ENCODE measurements at regions not wholly inside any gene's neighbourhood (a gene's known extent, or its start where the extent isn't known, plus 50 kb on each side); places are given as distances from the start of the nearest gene placed in this dataset.
A peak's percentile ranks its signal among the peaks of the same experiment; 100 is the strongest.

DNA sequence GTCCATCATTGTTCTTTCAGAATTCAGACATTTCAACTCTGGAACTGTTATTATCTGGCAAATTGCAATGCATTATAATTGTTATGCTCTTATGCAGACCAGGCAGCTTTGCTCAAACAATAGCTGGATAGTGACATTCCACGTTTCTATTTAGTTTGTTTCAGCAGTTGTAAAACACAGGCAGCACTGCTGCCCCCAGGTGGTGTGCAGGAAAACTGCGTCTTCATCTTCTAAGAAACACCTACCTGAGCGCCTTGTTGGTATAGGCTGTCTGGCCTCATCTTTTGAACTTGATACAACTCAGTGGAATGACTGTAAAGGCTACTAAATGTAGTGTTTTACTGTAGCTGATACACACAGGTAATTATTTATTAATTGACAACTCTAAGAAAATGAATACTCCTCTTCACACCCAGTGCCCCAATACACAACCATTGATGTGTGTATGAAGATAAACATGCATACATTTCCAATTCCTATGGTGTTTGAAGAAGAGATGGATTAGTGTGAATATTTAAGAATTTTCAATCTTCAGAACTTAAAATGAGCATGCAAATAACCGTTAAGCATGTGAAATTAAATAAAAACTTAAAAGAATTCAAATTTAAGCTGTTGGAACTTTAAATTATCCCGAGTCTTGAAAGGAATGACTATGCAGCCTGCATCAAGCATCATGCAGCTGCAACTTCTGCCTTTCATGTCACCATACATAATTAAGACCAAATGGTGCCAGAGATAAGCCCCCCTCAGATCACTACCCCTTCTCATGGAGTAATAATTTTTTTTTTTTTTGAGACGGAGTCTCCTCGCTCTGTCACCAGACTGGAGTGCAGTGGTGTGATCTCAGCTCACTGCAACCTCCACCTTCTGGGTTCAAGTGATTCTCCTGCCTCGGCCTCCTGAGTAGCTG lies 85.6 kb downstream of the CD8B2 start:
- no peaks in the 10 kb centered on the region for H3K9me3 Mint-ChIP-seq
- no peak overlapping the region for H3K4me3 Mint-ChIP-seq
- H3K27ac Mint-ChIP-seq = no peak overlapping the region
- H3K27me3 Mint-ChIP-seq = peaks cover 30% of the 10 kb centered on the region
- no peak for ATAC-seq (replicated peaks)
- no peaks in the 10 kb centered on the region for H3K36me3 Mint-ChIP-seq (ENCODE audit: low read depth)
- H3K4me1 Mint-ChIP-seq = no peaks in the 10 kb centered on the region

DNA sequence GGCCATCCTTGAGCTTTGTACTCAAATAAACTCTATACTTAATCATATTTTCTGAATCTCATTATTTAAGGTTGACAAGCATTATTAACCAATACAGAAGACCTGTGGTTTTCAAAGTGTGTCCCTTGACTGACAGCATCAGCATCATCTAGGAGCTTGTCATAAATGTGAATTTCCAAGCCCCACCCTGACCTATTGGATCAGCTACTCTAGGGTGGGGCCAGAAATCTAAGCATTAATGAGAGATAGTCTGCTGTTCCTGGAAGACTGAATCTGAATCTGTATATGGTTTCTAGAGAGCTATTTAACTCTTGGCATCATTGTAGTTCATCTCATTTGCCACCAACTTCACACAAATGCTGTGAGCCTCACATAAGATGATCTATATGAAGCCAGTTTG lies 86.6 kb downstream of the CD8B2 start:
- Mint-ChIP-seq H3K4me3 (no peak overlapping the region), H3K27me3 (peaks cover 33% of the 10 kb centered on the region), H3K9me3 (no peaks in the 10 kb centered on the region), H3K27ac (no peak overlapping the region), H3K4me1 (no peaks in the 10 kb centered on the region), H3K36me3 (ENCODE audit: low read depth) (no peaks in the 10 kb centered on the region)
- no peak for ATAC-seq (replicated peaks)

DNA sequence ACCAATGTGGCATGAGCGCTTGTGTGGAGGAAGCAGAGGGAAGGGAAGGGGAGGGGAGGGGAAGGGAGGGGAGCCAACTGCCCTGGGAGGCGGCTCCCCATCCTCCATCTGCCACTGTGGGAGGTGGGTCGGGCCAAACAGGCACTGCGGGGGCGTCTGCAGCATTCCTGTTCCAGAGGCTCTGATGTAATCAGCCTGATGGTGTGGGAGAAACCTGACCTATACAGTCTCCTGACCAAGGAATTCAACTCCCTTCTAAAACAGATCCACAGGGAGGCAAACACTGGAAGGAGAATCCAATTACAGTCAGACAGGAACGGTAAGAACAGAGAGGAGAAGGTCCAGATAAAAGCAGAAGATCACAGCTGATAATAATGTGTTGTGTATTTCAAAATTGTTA lies 88.8 kb downstream of the CD8B2 start:
- Mint-ChIP-seq H3K27ac (no peak overlapping the region), H3K36me3 (ENCODE audit: low read depth) (no peaks in the 10 kb centered on the region), H3K4me1 (no peaks in the 10 kb centered on the region), H3K27me3 (peaks cover 30% of the 10 kb centered on the region), H3K9me3 (no peaks in the 10 kb centered on the region), H3K4me3 (no peak overlapping the region)
- no peak for ATAC-seq (replicated peaks)

DNA sequence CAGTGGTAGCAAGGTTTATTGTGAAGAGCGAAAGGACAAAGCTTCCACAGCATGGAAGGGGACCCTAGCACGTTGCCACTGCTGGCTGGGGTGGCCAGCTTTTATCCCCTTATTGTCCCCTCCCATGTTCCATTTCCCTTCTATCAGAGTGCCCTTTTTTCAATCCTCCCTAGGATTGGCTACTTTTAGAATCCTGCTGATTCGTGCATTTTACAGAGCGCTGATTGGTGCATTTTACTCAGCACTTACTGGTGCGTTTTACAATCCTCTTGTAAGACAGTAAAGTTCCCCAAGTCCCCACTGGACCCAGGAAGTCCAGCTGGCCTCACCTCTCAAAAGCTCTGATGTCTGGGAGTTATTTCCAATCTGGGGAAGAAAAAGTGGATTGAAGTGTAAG lies 90.1 kb downstream of the CD8B2 start:
- H3K27me3 Mint-ChIP-seq = peaks cover 28% of the 10 kb centered on the region
- peaks cover 5% of the 10 kb centered on the region for H3K4me1 Mint-ChIP-seq
- H3K36me3 Mint-ChIP-seq (ENCODE audit: low read depth) = no peaks in the 10 kb centered on the region
- no peaks in the 10 kb centered on the region for H3K9me3 Mint-ChIP-seq
- no peak overlapping the region for H3K4me3 Mint-ChIP-seq
- no peak for ATAC-seq (replicated peaks)
- no peak overlapping the region for H3K27ac Mint-ChIP-seq

DNA sequence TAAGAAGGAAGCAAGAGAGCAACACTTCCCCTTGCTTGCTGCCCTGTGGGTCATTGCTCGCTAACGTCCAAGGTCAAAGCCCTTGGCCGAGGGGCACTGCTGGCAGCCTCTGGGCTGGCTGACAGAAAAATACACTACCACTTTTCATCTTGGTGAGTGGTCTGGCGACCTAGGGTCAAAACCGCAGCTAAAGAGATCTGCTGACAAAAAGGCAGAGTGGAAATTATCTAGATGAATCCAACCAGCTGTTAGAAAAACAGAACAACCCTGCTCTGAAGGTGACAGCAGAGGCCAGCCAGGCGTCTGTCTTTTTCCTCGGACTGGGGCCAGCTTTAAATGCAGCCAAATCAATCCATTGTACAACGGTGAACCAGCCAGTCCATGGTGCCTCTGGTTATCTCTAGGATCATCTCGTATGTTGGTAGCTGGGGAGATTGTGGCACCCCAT lies 92.6 kb downstream of the CD8B2 start:
- Mint-ChIP-seq H3K4me1 (peaks cover 9% of the 10 kb centered on the region), H3K27ac (no peak overlapping the region), H3K27me3 (peaks cover 28% of the 10 kb centered on the region), H3K9me3 (no peaks in the 10 kb centered on the region), H3K4me3 (no peak overlapping the region), H3K36me3 (ENCODE audit: low read depth) (no peaks in the 10 kb centered on the region)
- no peak for ATAC-seq (replicated peaks)

DNA sequence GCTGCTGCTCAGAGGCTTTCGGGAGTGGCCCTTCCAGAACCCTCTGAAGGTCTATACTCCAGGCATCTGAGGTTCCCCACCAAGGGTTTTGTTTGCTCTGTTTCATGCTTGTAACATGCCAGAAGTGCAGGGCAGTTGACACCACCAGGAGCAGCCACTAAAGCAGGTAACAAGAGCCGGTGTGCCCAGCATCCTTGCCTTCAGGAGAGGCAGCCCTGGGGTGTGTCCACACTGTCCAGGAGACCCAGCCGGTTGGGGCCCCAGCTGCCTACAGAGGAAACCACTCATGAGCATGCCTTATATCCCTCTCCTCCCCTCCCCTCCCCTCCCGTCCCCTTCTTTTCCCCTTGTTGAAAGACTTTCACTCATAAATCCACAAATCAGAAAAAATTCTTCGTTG lies 93.1 kb downstream of the CD8B2 start:
- Mint-ChIP-seq H3K27ac (no peak overlapping the region), H3K27me3 (peaks cover 28% of the 10 kb centered on the region), H3K4me1 (peaks cover 9% of the 10 kb centered on the region), H3K9me3 (no peaks in the 10 kb centered on the region), H3K36me3 (ENCODE audit: low read depth) (no peaks in the 10 kb centered on the region), H3K4me3 (no peak overlapping the region)
- no peak for ATAC-seq (replicated peaks)

DNA sequence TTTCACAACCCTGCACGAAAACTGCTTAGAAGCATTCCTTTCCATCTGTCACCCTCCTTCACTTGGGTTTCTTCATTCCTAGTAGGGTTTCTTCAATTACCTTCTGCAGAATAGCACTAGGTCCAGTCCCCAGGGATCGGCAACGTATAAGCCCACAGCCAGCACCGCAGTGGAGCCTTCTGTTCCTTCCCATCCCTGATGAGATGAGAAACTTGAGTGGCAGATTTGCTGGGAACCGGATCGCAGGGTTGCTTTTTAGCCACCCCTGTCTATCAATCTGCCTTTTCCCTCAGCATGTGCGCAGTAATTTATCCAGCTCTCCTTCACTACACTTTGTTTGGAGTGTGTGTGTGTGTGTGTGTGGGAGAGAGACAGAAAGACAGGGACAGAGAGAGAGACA lies 94.2 kb downstream of the CD8B2 start:
- ATAC-seq (replicated peaks) = no peak
- Mint-ChIP-seq H3K4me1 (peaks cover 9% of the 10 kb centered on the region), H3K4me3 (peak overlapping the region; percentile 81), H3K27ac (no peak overlapping the region), H3K27me3 (peaks cover 28% of the 10 kb centered on the region), H3K36me3 (ENCODE audit: low read depth) (no peaks in the 10 kb centered on the region), H3K9me3 (no peaks in the 10 kb centered on the region)

DNA sequence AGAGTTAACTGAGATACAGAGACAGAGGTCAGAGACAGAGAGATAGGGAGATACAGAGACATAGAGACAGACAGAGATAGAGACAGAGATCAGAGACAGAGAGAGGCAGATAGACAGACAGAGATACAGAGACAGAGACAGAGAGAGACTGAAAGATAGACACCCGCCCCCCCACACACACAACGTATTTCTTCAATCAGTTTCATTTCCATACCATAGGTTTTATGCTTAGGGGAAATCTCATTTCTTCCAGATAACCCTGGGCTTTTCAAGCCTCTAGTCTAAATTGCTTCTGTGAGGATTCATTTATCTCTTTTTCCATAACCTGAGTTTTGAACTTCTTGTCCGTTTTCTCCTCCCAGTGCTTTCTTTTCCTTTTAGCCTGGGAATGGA lies 94.6 kb downstream of the CD8B2 start:
- peak overlapping the region; percentile 81 for H3K4me3 Mint-ChIP-seq
- H3K27me3 Mint-ChIP-seq = peaks cover 28% of the 10 kb centered on the region
- no peaks in the 10 kb centered on the region for H3K36me3 Mint-ChIP-seq (ENCODE audit: low read depth)
- peaks cover 9% of the 10 kb centered on the region for H3K4me1 Mint-ChIP-seq
- no peak overlapping the region for H3K27ac Mint-ChIP-seq
- peak; percentile 32 for ATAC-seq (replicated peaks)
- H3K9me3 Mint-ChIP-seq = no peaks in the 10 kb centered on the region

DNA sequence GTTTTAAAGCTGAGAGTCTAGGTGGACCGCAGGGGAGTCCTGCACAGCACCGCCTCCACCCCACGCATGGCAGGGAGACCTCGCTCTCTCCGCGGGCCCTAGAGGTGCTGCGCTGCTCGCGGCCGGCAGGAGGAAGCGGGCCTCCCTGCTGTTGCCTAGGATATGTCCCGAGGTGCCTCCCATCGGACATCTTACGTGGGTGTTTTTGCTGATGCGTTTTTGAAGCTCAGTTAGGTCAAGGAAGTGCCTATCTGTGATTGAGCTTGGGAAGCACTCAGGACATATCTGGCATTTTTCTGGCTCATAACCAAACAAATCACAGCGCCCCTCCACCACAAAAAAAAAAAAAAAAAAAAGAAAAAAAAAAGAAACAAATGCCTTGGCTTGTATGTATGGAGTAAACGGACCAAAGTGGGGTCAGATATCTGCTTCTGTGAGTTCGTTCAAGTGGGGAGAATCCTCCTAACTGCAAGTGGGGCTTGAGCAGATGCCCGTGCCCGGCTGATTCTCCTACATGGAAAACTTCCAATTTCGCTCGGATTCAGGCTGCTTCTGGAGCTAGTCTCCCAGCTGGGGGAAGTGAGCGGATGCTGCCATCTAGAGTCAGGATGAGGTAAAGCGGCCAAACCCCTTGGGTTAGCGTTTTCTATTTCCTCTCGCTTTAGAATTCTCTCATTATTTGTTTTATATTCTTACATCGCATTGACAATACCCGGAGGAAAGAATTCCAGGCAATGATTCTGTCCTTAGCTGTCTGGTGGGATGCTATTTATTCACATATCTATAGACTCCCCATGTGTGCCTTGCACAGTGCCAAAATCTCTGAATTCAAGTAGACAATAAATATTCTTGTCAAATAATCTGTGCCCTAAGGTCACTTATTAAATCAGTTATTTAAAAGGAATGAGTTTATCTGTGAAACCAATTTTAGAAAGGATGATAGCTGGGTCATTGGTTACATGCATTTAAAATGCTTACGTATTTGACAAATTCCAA lies 95.3 kb downstream of the CD8B2 start:
- Mint-ChIP-seq H3K36me3 (ENCODE audit: low read depth) (no peaks in the 10 kb centered on the region), H3K27ac (no peak overlapping the region)

DNA sequence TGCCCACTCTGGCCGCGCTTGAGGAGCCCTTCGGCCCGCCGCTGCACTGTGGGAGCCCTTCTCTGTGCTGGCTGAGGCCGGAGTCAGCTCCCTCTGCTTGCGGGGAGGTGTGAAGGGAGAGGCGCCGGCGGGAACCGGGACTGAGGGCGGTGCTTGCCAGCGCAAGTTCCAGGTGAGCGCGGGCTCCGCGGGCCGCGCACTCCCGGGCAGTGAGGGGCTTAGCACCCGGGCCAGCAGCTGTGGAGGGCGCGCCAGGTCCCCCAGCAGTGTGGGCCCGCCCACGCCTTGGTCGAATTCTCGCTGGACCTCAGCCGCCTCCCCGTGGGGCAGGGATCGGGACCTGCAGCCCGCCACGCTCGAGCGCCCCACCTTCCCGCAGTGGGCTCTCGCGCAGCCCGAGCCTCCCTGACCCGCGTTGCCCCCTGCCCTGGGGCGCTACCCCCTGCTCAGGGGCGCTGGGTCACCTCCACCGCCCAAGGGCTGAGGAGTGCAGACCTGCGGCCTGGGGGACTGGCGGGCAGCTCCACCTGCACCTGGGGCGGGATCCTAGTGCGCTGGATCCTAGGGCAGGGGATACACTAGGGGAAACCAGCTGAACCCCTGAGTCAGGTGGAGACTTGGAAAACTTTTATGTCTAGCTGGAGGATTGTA lies 97.3 kb downstream of the CD8B2 start:
- no peak for ATAC-seq (replicated peaks)
- Mint-ChIP-seq H3K27me3 (peaks cover 15% of the 10 kb centered on the region), H3K27ac (no peak overlapping the region), H3K4me1 (peaks cover 9% of the 10 kb centered on the region), H3K4me3 (no peak overlapping the region), H3K36me3 (ENCODE audit: low read depth) (no peaks in the 10 kb centered on the region), H3K9me3 (no peaks in the 10 kb centered on the region)

More for the DNA sequence above, 95.3 kb downstream of the CD8B2 start:
- H3K27me3 Mint-ChIP-seq = peaks cover 28% of the 10 kb centered on the region
- peak overlapping the region; percentile 81 for H3K4me3 Mint-ChIP-seq
- no peaks in the 10 kb centered on the region for H3K9me3 Mint-ChIP-seq
- ATAC-seq (replicated peaks) = peak; percentile 92
- peaks cover 9% of the 10 kb centered on the region for H3K4me1 Mint-ChIP-seq

DNA sequence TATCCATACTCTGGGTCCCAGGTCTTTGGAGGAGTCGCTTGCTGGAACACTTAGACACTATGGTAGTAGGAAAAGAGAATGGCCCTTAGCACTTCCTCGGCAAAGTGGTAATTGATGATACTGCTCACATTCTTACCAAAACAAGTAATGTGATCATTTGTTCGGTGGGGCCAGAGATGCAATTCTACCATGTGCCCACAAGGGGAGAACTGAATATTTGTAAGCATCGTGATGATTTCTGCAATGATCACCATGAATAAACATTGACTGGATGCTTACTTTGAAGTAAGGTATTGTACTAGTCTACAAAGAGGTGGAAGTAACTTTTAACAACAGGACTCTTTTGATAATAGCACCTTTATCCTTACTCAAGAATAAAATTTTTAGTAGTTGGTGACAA lies 109.7 kb downstream of the CD8B2 start:
- H3K36me3 Mint-ChIP-seq (ENCODE audit: low read depth) = no peaks in the 10 kb centered on the region
- no peaks in the 10 kb centered on the region for H3K9me3 Mint-ChIP-seq
- no peak for ATAC-seq (replicated peaks)
- no peaks in the 10 kb centered on the region for H3K4me1 Mint-ChIP-seq
- H3K27ac Mint-ChIP-seq = no peak overlapping the region
- H3K27me3 Mint-ChIP-seq = peaks cover 28% of the 10 kb centered on the region
- H3K4me3 Mint-ChIP-seq = no peak overlapping the region

DNA sequence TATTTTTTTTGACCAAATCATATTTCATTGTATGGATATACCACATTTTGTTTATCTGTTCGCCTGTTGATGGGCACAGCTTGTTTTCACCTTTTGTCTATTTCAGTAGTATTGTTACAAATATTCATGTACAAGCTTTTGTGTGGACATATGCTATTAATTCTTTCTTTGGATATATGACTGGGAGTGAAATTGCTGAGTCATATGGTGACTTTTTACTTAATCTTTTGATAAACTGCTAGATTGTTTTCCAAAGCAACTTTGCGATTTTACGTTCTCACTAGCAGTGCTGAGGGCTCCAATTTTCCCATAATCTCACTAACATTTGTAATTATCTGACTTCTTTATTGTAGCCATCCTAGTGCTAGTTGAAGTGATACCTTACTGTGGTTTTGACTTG lies 112.4 kb downstream of the CD8B2 start:
- ATAC-seq (replicated peaks) = no peak
- Mint-ChIP-seq H3K27ac (no peak overlapping the region), H3K4me1 (no peaks in the 10 kb centered on the region), H3K36me3 (ENCODE audit: low read depth) (no peaks in the 10 kb centered on the region), H3K9me3 (no peaks in the 10 kb centered on the region), H3K4me3 (no peak overlapping the region), H3K27me3 (peaks cover 34% of the 10 kb centered on the region)

DNA sequence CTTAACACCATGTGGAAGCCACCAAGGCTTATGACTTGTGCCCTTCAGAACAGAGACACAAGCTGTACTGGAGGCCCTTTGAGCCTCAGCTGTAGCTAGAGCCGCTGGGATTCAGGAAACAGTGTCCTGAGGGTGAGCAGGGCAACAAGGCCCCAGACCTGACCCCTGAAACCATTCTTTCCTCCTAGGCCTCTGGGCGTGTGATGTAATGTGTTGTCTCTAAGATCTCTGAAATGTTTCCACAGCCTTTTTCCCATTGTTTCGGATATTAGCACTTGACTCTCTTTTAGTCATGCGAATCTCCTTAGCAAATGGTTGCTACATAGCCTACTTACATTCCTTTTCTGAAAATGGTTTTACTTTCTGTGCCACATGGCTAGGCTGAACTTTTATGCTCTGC lies 114.9 kb downstream of the CD8B2 start:
- Mint-ChIP-seq H3K4me1 (no peaks in the 10 kb centered on the region), H3K4me3 (no peak overlapping the region), H3K27ac (no peak overlapping the region), H3K27me3 (peaks cover 33% of the 10 kb centered on the region), H3K9me3 (peaks cover 8% of the 10 kb centered on the region), H3K36me3 (ENCODE audit: low read depth) (no peaks in the 10 kb centered on the region)
- ATAC-seq (replicated peaks) = no peak

DNA sequence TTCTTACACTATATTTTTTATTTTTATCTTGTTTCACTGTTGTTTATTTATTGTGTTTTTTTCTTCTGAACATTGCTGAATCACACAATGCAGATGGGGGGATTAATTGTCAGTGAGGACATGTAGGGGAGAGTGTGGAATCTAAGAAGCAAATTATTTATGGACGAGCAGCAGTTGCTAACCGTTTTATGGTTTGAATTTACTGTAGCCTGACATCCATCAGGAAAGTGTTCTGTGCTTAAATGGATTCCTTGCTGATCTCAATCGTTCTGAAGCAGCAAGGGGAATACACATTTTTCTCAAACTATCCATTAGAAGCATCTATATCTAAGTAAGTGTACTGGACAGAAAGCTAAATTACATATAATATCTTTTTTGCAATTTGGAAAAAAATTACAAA lies 119.5 kb downstream of the CD8B2 start:
- ATAC-seq (replicated peaks) = no peak
- Mint-ChIP-seq H3K4me3 (no peak overlapping the region), H3K4me1 (no peaks in the 10 kb centered on the region), H3K27ac (no peak overlapping the region), H3K9me3 (peaks cover 8% of the 10 kb centered on the region), H3K27me3 (peaks cover 23% of the 10 kb centered on the region), H3K36me3 (ENCODE audit: low read depth) (no peaks in the 10 kb centered on the region)
